HG02973 (cell line): ENCODE measurements at regions not wholly inside any gene's neighbourhood (a gene's known extent, or its start where the extent isn't known, plus 50 kb on each side); places are given as distances from the start of the nearest gene placed in this dataset.

Source experiments
- ATAC-seq: cut with Tn5 transposase; IDR thresholded peaks from one replicate; pipeline ENCODE4 v1.9.1; 2021; ENCODE audit warnings: moderate library complexity; ENCODE audit not compliant: unreplicated experiment

GRCh38 chr2:152890736-152891135, 172.3 kb downstream of the ARL6IP6 start:
- ATAC-seq = no peak

GRCh38 chr2:152883951-152884487, 165.6 kb downstream of the ARL6IP6 start:
- no peak for ATAC-seq

GRCh38 chr2:152881527-152881926, 163.1 kb downstream of the ARL6IP6 start:
- no peak for ATAC-seq

GRCh38 chr2:152879275-152879674, 160.9 kb downstream of the ARL6IP6 start:
- no peak for ATAC-seq

- ATAC-seq = no peak
Measured at GRCh38 chr2:152875701-152876695, 157.6 kb downstream of the ARL6IP6 start.

- no peak for ATAC-seq
Measured at GRCh38 chr2:152874955-152875354, 156.5 kb downstream of the ARL6IP6 start.

GRCh38 chr2:152870239-152870638, 151.8 kb downstream of the ARL6IP6 start:
- ATAC-seq = no peak

GRCh38 chr2:152867397-152867796, 149.0 kb downstream of the ARL6IP6 start:
- ATAC-seq = no peak

GRCh38 chr2:152864601-152865149, 146.3 kb downstream of the ARL6IP6 start:
- no peak for ATAC-seq

- no peak for ATAC-seq
Measured at GRCh38 chr2:152863826-152864225, 145.4 kb downstream of the ARL6IP6 start.

- no peak for ATAC-seq
Measured at GRCh38 chr2:152861349-152861942, 143.0 kb downstream of the ARL6IP6 start.

GRCh38 chr2:152858594-152859265, 140.3 kb downstream of the ARL6IP6 start:
- ATAC-seq = no peak

GRCh38 chr2:152846697-152847470, 128.5 kb downstream of the ARL6IP6 start:
- ATAC-seq = no peak

- ATAC-seq = no peak
Measured at GRCh38 chr2:152835674-152836073, 117.3 kb downstream of the ARL6IP6 start.

GRCh38 chr2:152827944-152828343, 109.5 kb downstream of the ARL6IP6 start:
- ATAC-seq = no peak

- no peak for ATAC-seq
Measured at GRCh38 chr2:152826581-152827279, 108.3 kb downstream of the ARL6IP6 start.

GRCh38 chr2:152825834-152826233, 107.4 kb downstream of the ARL6IP6 start:
- ATAC-seq = no peak

GRCh38 chr2:152823905-152824304, 105.5 kb downstream of the ARL6IP6 start:
- no peak for ATAC-seq

- no peak for ATAC-seq
Measured at GRCh38 chr2:152822676-152823075, 104.3 kb downstream of the ARL6IP6 start.

GRCh38 chr2:152820048-152820447, 101.6 kb downstream of the ARL6IP6 start:
- no peak for ATAC-seq
